Esophagus squamous epithelium (tissue), 5 donors: ENCODE measurements at regions not wholly inside any gene's neighbourhood (a gene's known extent, or its start where the extent isn't known, plus 50 kb on each side); places are given as distances from the start of the nearest gene placed in this dataset.

ENCODE experiments used
- DNase-seq: peaks from one replicate; lab custom pipeline; 2025; lab: John Stamatoyannopoulos, UW
- H3K27ac ChIP-seq, 4 donors: fragments of 200-600 bp; sonication (generic); one replicate each; pipeline ENCODE4 v1.5.1; 2016 to 2019; ENCODE audit warnings: mild to moderate bottlenecking in 1 of 4
- H3K27me3 ChIP-seq, 4 donors: fragments of 200-600 bp; sonication (generic); 1 replicate in 3 of 4; 2 replicates in 1 of 4; pipeline versions ENCODE4 v1.5.1 to v1.6.0; 2017 to 2021; ENCODE audit warnings: antibody characterized with exemption in 1 of 4
- H3K36me3 ChIP-seq, 3 donors: fragments of 200-600 bp; sonication (generic); one replicate each; pipeline ENCODE4 v1.5.1; 2016 to 2019
- H3K4me1 ChIP-seq, 3 donors: fragments of 200-600 bp; sonication (generic); one replicate each; pipeline ENCODE4 v1.5.1; 2017 to 2019
- H3K4me3 ChIP-seq, 4 donors: fragments of 200-600 bp; sonication (generic); 1 replicate in 3 of 4; 2 replicates in 1 of 4; pipeline ENCODE4 v1.5.1; 2016 to 2019; ENCODE audit warnings: mild to moderate bottlenecking in 2 of 4, moderate library complexity in 1 of 4
- H3K9me3 ChIP-seq, 3 donors: fragments of 200-600 bp; sonication (generic); one replicate each; pipeline ENCODE4 v1.5.1; 2016 to 2019
- POLR2A ChIP-seq, 4 donors: fragments of 450-650 bp; IDR thresholded peaks; one replicate each; pipeline ENCODE4 v1.6.1; 2017; ENCODE audit warnings: antibody characterized with exemption in 4 of 4, mild to moderate bottlenecking in 4 of 4, moderate library complexity in 3 of 4
- WGBS, 2 donors: methylation state at CpG; one replicate each; pipeline ENCODE4 v1.1.5; 2018; 5-methylcytosine and 5-hydroxymethylcytosine counted together
- intact Hi-C: fragments of 100-400 bp; cut with DNase I; formaldehyde crosslinking; loops from one replicate; pipeline ENCODE4 v1.15.0; 2022
- TF ChIP-seq, protein P1 (sequence below), 6 experiments: fragments of 450-650 bp in 4 of 6; fragments of 200-600 bp in 2 of 6; sonication (generic) in 2 of 6; IDR thresholded peaks; one replicate each; pipeline ENCODE4 v1.5.1; 2016 to 2019; ENCODE audit warnings: antibody characterized with exemption in 6 of 6, mild to moderate bottlenecking in 4 of 6, moderate library complexity in 4 of 6
- donor health status: DM: yes; HTN: yes; CAD: no.

DNA sequence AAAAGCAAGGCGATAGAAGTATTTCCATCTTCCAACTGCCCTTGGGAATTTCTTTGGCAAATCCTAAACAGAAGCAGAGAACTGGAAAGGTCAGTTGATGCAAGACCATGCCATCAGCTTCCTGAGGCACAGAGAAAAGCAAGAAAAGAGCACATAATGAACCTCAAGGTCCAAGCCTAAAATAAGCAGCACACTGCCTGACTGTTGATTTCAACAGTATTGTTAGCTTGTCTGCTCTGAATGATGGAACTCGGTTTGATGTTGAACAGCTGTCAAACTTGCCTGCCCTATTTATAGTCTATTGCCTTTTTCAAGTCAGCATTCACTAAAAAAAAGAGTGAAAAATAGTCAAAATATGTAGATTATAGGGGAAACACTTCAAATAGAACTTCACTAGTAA is 1192.0 kb upstream of the PHF14 start:
- Histone ChIP-seq H3K9me3 (no peaks in the 10 kb centered on the region), H3K27ac (no peak overlapping the region), H3K4me1 (no peaks in the 10 kb centered on the region), H3K27me3 (no peaks in the 10 kb centered on the region), H3K4me3 (no peak overlapping the region), H3K36me3 (no peaks in the 10 kb centered on the region)
- no peak for TF ChIP-seq POLR2A (IDR thresholded peaks at IDR 0.05)
- TF ChIP-seq, protein P1, sequence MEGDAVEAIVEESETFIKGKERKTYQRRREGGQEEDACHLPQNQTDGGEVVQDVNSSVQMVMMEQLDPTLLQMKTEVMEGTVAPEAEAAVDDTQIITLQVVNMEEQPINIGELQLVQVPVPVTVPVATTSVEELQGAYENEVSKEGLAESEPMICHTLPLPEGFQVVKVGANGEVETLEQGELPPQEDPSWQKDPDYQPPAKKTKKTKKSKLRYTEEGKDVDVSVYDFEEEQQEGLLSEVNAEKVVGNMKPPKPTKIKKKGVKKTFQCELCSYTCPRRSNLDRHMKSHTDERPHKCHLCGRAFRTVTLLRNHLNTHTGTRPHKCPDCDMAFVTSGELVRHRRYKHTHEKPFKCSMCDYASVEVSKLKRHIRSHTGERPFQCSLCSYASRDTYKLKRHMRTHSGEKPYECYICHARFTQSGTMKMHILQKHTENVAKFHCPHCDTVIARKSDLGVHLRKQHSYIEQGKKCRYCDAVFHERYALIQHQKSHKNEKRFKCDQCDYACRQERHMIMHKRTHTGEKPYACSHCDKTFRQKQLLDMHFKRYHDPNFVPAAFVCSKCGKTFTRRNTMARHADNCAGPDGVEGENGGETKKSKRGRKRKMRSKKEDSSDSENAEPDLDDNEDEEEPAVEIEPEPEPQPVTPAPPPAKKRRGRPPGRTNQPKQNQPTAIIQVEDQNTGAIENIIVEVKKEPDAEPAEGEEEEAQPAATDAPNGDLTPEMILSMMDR (IDR thresholded peaks at IDR 0.05): no peak
- WGBS, 2 donors: 69 to 74% methylated on average over 2 of the region's 2 CpGs
- intact Hi-C loops: no loop called here
- DNase-seq: no peak

DNA sequence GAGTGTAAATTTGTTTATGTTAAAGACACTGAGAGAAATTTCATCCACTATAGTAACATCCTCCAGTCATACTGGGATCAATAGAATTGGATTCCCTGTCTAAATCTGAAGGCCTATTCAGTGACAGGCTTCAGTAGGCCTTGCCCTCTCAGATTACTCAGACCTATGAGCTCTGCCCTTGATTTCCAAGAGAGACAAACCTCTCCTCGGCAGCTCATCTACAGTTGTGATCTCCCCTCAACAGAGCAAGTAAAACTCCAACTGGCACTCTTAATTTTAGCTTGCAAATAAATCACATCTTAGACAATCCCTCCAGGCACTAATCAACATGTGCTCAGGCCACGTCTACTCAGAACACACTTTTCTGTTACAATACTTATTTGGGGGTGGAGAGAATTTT is 1191.4 kb upstream of the PHF14 start:
- Histone ChIP-seq H3K36me3 (no peaks in the 10 kb centered on the region), H3K27me3 (no peaks in the 10 kb centered on the region), H3K4me3 (no peak overlapping the region), H3K27ac (no peak overlapping the region), H3K4me1 (no peaks in the 10 kb centered on the region), H3K9me3 (no peaks in the 10 kb centered on the region)
- DNase-seq: no peak
- TF ChIP-seq, protein P1 (IDR thresholded peaks at IDR 0.05): no peak
- TF ChIP-seq POLR2A (IDR thresholded peaks at IDR 0.05): no peak
- intact Hi-C loops: no loop called here
- WGBS, 2 donors: 50 to 59% methylated on average over 2 of the region's 2 CpGs

DNA sequence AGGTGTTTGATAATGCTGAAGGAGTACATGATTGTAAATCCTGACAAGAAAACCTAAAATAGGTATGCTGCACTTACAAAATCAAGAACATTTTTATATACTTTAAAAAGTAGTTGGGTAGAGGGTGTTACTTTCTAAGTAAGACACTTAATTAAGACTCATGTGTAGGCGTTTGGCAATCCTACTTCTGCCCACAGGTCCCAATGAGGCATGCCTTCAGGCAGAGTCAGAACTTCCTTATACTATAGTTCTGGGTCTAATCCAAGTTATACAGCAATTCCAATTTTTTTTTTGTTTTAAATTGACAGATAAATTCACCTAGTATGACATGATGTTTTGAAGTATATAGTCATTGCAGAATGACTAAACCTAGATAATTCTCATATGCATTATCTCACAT is 1188.5 kb upstream of the PHF14 start:
- intact Hi-C loops: no loop called here
- no peak overlapping the region for H3K27ac ChIP-seq
- no peak overlapping the region for H3K4me3 ChIP-seq
- no peaks in the 10 kb centered on the region for H3K36me3 ChIP-seq
- no peaks in the 10 kb centered on the region for H3K4me1 ChIP-seq
- no peaks in the 10 kb centered on the region for H3K9me3 ChIP-seq
- WGBS, 2 donors: 24 to 28% methylated on average over 1 of the region's 1 CpG
- DNase-seq: no peak
- H3K27me3 ChIP-seq: no peaks in the 10 kb centered on the region
- no peak for TF ChIP-seq POLR2A (IDR thresholded peaks at IDR 0.05)
- TF ChIP-seq, protein P1 (IDR thresholded peaks at IDR 0.05): no peak

DNA sequence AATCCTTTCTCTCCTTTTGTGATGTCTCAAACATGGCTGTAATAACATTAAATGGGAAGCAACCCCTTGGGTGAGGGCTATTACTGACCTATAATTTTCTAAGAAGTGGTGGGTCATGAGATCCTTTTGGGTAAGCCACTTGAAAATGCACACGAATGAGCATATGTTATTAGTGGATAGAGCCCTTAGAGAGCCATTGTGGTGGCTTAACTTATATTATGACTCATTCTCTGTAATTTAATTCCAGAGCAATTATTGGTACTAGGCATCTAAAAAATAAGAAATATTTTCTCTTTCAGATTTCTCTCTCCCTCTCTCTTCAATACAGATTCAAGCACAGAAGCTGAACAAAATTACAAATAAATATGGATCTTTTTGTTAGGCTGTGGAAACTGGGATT is 1177.4 kb upstream of the PHF14 start:
- DNase-seq: no peak
- Histone ChIP-seq H3K9me3 (no peaks in the 10 kb centered on the region), H3K4me3 (no peak overlapping the region), H3K27me3 (no peaks in the 10 kb centered on the region), H3K36me3 (no peaks in the 10 kb centered on the region), H3K4me1 (no peaks in the 10 kb centered on the region), H3K27ac (no peak overlapping the region)
- intact Hi-C loops: no loop called here
- no peak for TF ChIP-seq POLR2A (IDR thresholded peaks at IDR 0.05)
- TF ChIP-seq, protein P1 (IDR thresholded peaks at IDR 0.05): no peak
- WGBS, 2 donors: 50 to 71% methylated on average over 1 of the region's 1 CpG

DNA sequence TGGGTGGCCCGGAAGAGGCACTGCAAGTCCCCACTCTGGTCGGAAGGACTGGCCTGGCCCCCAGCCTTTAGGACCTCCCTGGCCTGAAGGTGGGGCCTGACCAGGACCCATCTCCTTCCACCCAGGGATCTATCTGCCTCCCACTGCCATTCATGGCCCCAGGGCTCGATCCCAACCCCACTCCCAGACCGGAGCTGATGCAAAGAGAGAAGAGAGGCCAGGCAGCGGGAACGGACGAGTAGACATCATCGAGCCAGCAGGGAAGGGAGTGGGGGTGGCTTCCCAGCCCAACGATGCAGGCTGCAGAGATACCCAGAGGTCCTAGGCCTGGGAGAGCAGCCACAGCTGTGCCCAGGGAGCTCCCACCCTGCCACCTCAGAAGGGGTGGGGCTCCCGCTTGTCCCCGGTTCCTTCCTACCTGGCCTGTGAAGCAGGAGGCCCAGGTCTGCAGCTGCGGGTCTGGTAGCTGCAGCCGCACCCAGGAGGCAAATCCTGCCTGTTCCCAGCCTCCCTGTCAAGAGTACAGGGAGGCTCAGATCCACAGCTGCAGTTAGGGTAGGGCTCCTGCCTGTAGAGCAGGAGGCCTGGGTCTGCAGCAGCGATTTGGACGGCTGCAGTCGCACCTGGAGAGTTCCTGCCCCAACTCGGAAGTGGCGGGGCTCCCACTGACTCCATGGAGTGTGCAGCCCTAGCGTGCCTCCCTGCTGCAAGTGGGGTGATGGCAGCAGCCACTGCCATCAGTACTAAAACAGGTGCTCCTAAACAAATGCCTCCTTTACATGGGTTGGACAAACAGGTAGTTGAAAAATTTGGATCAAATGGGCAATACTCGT is 1151.0 kb upstream of the PHF14 start:
- TF ChIP-seq, protein P1 (IDR thresholded peaks at IDR 0.05): no peak
- TF ChIP-seq POLR2A (IDR thresholded peaks at IDR 0.05): no peak
- DNase-seq: no peak
- intact Hi-C loops: no loop called here
- H3K27ac ChIP-seq: no peak overlapping the region
- 41 to 67% methylated on average over 3 to 5 of the region's 20 CpGs for WGBS, 2 donors
- H3K36me3 ChIP-seq: no peaks in the 10 kb centered on the region
- H3K27me3 ChIP-seq: no peaks in the 10 kb centered on the region
- H3K4me3 ChIP-seq: no peak overlapping the region
- H3K9me3 ChIP-seq: peaks cover 0 to 5% (median 1%) of the 10 kb centered on the region in 3 donors
- H3K4me1 ChIP-seq: no peaks in the 10 kb centered on the region
